ENCODE measurements at regions not wholly inside any gene's neighbourhood (a gene's known extent, or its start where the extent isn't known, plus 50 kb on each side); places are given as distances from the start of the nearest gene placed in this dataset.
"Not testable (repeated sequence)": the region's sequence is repeated elsewhere in the genome, so short reads cannot be mapped to it uniquely, and the experiment has no call there.

GRCh38 chr1:229710746-229711145 is 84.7 kb downstream of the URB2 start:
- DNase-seq (ENCODE audit: low read depth): no peak

- DNase-seq (ENCODE audit: low read depth): no peak
These were observed 88.3 kb downstream of the URB2 start for GRCh38 chr1:229714306-229714705.

- peak; percentile 64 for DNase-seq (ENCODE audit: low read depth)
These were observed 89.0 kb downstream of the URB2 start for GRCh38 chr1:229714964-229715603.

- no peak for DNase-seq (ENCODE audit: low read depth)
These were observed 90.0 kb downstream of the URB2 start for GRCh38 chr1:229716069-229716468.

- DNase-seq (ENCODE audit: low read depth): no peak
These were observed 90.7 kb downstream of the URB2 start for GRCh38 chr1:229716704-229717103.

- peak; percentile 84 for DNase-seq (ENCODE audit: low read depth)
These were observed 91.9 kb downstream of the URB2 start for GRCh38 chr1:229717786-229718576.

- no peak for DNase-seq (ENCODE audit: low read depth)
These were observed 100.0 kb downstream of the URB2 start for GRCh38 chr1:229726061-229726460.

GRCh38 chr1:229729916-229730315 is 103.9 kb downstream of the URB2 start:
- no peak for DNase-seq (ENCODE audit: low read depth)

GRCh38 chr1:229730573-229730972 is 104.5 kb downstream of the URB2 start:
- no peak for DNase-seq (ENCODE audit: low read depth)

GRCh38 chr1:229732061-229732460 is 106.0 kb downstream of the URB2 start:
- no peak for DNase-seq (ENCODE audit: low read depth)

- no peak for DNase-seq (ENCODE audit: low read depth)
These were observed 110.3 kb downstream of the URB2 start for GRCh38 chr1:229736376-229736775.

- DNase-seq (ENCODE audit: low read depth): not testable (repeated sequence)
These were observed 116.6 kb downstream of the URB2 start for GRCh38 chr1:229742614-229743013.

GRCh38 chr1:229749992-229750391 is 123.9 kb downstream of the URB2 start:
- DNase-seq (ENCODE audit: low read depth): no peak

- no peak for DNase-seq (ENCODE audit: low read depth)
These were observed 125.6 kb downstream of the URB2 start for GRCh38 chr1:229751610-229752009.

GRCh38 chr1:229752679-229753078 is 126.6 kb downstream of the URB2 start:
- peak; percentile 57 for DNase-seq (ENCODE audit: low read depth)

GRCh38 chr1:229753764-229754551 is 127.9 kb downstream of the URB2 start:
- peak; percentile 38 for DNase-seq (ENCODE audit: low read depth)

GRCh38 chr1:229756666-229757065 is 130.6 kb downstream of the URB2 start:
- peak; percentile 96 for DNase-seq (ENCODE audit: low read depth)

GRCh38 chr1:229757226-229757625 is 131.2 kb downstream of the URB2 start:
- DNase-seq (ENCODE audit: low read depth): peak; percentile 90

- DNase-seq (ENCODE audit: low read depth): peak; percentile 97
These were observed 132.3 kb downstream of the URB2 start for GRCh38 chr1:229758101-229759036.

GRCh38 chr1:229759037-229759435 is 133.0 kb downstream of the URB2 start:
- peak; percentile 93 for DNase-seq (ENCODE audit: low read depth)

- DNase-seq (ENCODE audit: low read depth): no peak
These were observed 133.5 kb downstream of the URB2 start for GRCh38 chr1:229759586-229759985.

Data from RPMI7951 (cell line).